NCI-H1436 treated with DMSO at 0.1 percent for 48 hours (cell line): ENCODE measurements at regions not wholly inside any gene's neighbourhood (a gene's known extent, or its start where the extent isn't known, plus 50 kb on each side); places are given as distances from the start of the nearest gene placed in this dataset.
A peak's percentile ranks its signal among the peaks of the same experiment; 100 is the strongest.

ENCODE experiments used
- DNase-seq: peaks from one replicate; lab custom pipeline; 2025; lab: John Stamatoyannopoulos, UW

- no peak for DNase-seq
Measured at GRCh38 chr10:85547460-85548023, 819.1 kb downstream of the GRID1 start.

- peak; percentile 64 for DNase-seq
Measured at GRCh38 chr10:85548034-85548433, 818.6 kb downstream of the GRID1 start.
